ENCODE measurements at regions not wholly inside any gene's neighbourhood (a gene's known extent, or its start where the extent isn't known, plus 50 kb on each side); places are given as distances from the start of the nearest gene placed in this dataset.

DNA sequence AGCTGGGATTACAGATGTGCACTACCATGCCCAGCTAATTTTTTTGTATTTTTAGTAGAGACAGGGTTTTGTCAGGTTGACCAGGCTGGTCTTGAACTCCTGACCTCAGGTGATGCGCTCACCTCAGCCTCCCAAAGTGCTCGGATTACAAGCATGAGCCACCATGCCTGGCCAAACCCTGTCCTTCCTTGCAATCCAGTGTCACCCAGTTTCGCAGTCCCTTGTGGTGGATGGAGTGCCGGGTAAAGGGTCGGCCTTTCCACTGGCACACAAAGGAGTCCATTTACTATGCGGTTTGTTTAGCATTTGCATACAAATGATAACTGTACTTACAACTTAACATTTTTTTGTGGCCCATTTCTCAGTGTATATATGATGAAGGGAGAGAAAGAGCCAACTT lies 99.3 kb upstream of the TIAM2 start:
- TF ChIP-seq, protein P1, sequence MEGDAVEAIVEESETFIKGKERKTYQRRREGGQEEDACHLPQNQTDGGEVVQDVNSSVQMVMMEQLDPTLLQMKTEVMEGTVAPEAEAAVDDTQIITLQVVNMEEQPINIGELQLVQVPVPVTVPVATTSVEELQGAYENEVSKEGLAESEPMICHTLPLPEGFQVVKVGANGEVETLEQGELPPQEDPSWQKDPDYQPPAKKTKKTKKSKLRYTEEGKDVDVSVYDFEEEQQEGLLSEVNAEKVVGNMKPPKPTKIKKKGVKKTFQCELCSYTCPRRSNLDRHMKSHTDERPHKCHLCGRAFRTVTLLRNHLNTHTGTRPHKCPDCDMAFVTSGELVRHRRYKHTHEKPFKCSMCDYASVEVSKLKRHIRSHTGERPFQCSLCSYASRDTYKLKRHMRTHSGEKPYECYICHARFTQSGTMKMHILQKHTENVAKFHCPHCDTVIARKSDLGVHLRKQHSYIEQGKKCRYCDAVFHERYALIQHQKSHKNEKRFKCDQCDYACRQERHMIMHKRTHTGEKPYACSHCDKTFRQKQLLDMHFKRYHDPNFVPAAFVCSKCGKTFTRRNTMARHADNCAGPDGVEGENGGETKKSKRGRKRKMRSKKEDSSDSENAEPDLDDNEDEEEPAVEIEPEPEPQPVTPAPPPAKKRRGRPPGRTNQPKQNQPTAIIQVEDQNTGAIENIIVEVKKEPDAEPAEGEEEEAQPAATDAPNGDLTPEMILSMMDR (conservative IDR thresholded peaks at IDR 0.05 in 1 of 2, IDR thresholded peaks at IDR 0.05 in 1 of 2; ENCODE audit: low read depth in 1 of 2, low read length in 2 of 2): no peak
- TF ChIP-seq EZH2 (IDR thresholded peaks at IDR 0.05; ENCODE audit: low read length, missing control alignments): no peak

All from fibroblast of lung (primary cell).